ENCODE measurements at regions not wholly inside any gene's neighbourhood (a gene's known extent, or its start where the extent isn't known, plus 50 kb on each side); places are given as distances from the start of the nearest gene placed in this dataset.

- no TSS peak for BruUV-seq (replicated peaks)
- H3K27me3 Mint-ChIP-seq (ENCODE audit: insufficient read depth, unreplicated experiment) = no peaks in the 10 kb centered on the region
- TF ChIP-seq, protein P1, sequence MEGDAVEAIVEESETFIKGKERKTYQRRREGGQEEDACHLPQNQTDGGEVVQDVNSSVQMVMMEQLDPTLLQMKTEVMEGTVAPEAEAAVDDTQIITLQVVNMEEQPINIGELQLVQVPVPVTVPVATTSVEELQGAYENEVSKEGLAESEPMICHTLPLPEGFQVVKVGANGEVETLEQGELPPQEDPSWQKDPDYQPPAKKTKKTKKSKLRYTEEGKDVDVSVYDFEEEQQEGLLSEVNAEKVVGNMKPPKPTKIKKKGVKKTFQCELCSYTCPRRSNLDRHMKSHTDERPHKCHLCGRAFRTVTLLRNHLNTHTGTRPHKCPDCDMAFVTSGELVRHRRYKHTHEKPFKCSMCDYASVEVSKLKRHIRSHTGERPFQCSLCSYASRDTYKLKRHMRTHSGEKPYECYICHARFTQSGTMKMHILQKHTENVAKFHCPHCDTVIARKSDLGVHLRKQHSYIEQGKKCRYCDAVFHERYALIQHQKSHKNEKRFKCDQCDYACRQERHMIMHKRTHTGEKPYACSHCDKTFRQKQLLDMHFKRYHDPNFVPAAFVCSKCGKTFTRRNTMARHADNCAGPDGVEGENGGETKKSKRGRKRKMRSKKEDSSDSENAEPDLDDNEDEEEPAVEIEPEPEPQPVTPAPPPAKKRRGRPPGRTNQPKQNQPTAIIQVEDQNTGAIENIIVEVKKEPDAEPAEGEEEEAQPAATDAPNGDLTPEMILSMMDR (IDR thresholded peaks at IDR 0.05; ENCODE audit: unreplicated experiment) = no peak
- H3K9me3 Mint-ChIP-seq (ENCODE audit: unreplicated experiment) = no peaks in the 10 kb centered on the region
- H3K27ac Mint-ChIP-seq (ENCODE audit: low read depth, unreplicated experiment) = no peak overlapping the region
- H3K36me3 Mint-ChIP-seq (ENCODE audit: insufficient read depth, unreplicated experiment) = no peaks in the 10 kb centered on the region
- no peak for DNase-seq (ENCODE audit: unreplicated experiment)
- no peaks in the 10 kb centered on the region for H3K4me1 Mint-ChIP-seq (ENCODE audit: insufficient read depth, unreplicated experiment)
- CTCF ChIA-PET = interaction anchor here (0.7 to 8.9 kb wide), 4 partner anchors 16 to 1800 kb away, joined by 3 to 54 read pairs (median 5); no protein-coding TSS in a partner anchor
- intact Hi-C loops (cut with micrococcal nuclease) = loop anchor here (1.0 kb wide), 1 partner anchor 203 kb away; no protein-coding TSS in a partner anchor
- POLR2A ChIA-PET = no interaction called here
- H3K4me3 Mint-ChIP-seq (ENCODE audit: unreplicated experiment) = no peak overlapping the region
These were observed 464.5 kb downstream of the KCNT2 start for GRCh38 chr1:196143602-196144342.

- POLR2A ChIA-PET = no interaction called here
- Mint-ChIP-seq H3K4me3 (ENCODE audit: unreplicated experiment) (no peak overlapping the region), H3K36me3 (ENCODE audit: insufficient read depth, unreplicated experiment) (no peaks in the 10 kb centered on the region), H3K27ac (ENCODE audit: low read depth, unreplicated experiment) (no peak overlapping the region), H3K4me1 (ENCODE audit: insufficient read depth, unreplicated experiment) (no peaks in the 10 kb centered on the region), H3K27me3 (ENCODE audit: insufficient read depth, unreplicated experiment) (no peaks in the 10 kb centered on the region), H3K9me3 (ENCODE audit: unreplicated experiment) (no peaks in the 10 kb centered on the region)
- DNase-seq (ENCODE audit: unreplicated experiment) = no peak
- CTCF ChIA-PET = interaction anchor here (0.8 to 8.9 kb wide), 2 partner anchors 202 to 519 kb away, joined by 3 to 54 read pairs; no protein-coding TSS in a partner anchor
- TF ChIP-seq, protein P1 (IDR thresholded peaks at IDR 0.05; ENCODE audit: unreplicated experiment) = no peak
- no TSS peak for BruUV-seq (replicated peaks)
- intact Hi-C loops (cut with micrococcal nuclease) = no loop called here
These were observed 466.1 kb downstream of the KCNT2 start for GRCh38 chr1:196142111-196142640.

DNA sequence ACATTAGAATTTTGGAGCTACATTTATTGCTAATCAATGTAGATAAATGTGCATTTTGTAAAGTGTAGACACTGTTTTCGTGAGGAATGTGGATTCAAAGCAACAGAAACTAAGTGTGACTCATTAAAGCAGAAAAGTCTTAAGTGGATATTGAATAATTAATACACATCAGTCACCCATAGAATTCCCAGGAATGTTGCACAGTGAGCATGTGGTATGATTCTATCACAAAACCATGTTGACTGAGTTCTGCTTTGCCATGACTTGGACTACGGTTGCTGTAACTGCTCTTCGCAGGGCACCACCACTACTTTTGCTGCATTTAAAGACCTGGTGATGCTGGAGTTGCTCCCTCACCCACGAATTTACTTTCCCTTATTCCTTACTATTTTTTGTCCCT lies 471.8 kb downstream of the KCNT2 start:
- no TSS peak for BruUV-seq (replicated peaks)
- H3K36me3 Mint-ChIP-seq (ENCODE audit: insufficient read depth, unreplicated experiment) = no peaks in the 10 kb centered on the region
- CTCF ChIA-PET = interaction anchor here (1.5 kb wide), 1 partner anchor 14 kb away, joined by 4 read pairs; no protein-coding TSS in a partner anchor
- no peak overlapping the region for H3K4me3 Mint-ChIP-seq (ENCODE audit: unreplicated experiment)
- H3K9me3 Mint-ChIP-seq (ENCODE audit: unreplicated experiment) = no peaks in the 10 kb centered on the region
- POLR2A ChIA-PET = no interaction called here
- no peaks in the 10 kb centered on the region for H3K27me3 Mint-ChIP-seq (ENCODE audit: insufficient read depth, unreplicated experiment)
- H3K27ac Mint-ChIP-seq (ENCODE audit: low read depth, unreplicated experiment) = no peak overlapping the region
- intact Hi-C loops (cut with micrococcal nuclease) = no loop called here
- H3K4me1 Mint-ChIP-seq (ENCODE audit: insufficient read depth, unreplicated experiment) = no peaks in the 10 kb centered on the region
- no peak for DNase-seq (ENCODE audit: unreplicated experiment)
- TF ChIP-seq, protein P1 (IDR thresholded peaks at IDR 0.05; ENCODE audit: unreplicated experiment) = no peak

DNA sequence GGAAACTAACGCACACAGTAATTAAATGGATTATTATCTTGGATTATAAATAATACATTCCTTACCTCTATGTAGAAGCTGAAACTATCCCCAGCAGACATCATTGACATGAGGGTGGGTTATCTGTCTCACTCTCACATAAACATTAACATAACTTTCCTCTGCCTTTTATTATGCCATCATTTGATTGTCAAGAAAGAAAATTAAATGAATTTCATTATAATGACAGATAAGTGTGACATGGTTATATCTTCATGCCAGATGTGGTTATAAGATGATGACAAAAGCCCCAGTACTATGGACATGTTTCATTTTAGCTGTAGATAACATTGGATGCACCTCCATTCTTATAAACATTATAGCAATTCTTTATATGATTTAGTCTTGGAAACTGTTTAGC lies 476.5 kb downstream of the KCNT2 start:
- Mint-ChIP-seq H3K27me3 (ENCODE audit: insufficient read depth, unreplicated experiment) (no peaks in the 10 kb centered on the region), H3K27ac (ENCODE audit: low read depth, unreplicated experiment) (no peak overlapping the region), H3K4me3 (ENCODE audit: unreplicated experiment) (no peak overlapping the region), H3K4me1 (ENCODE audit: insufficient read depth, unreplicated experiment) (peaks cover 11% of the 10 kb centered on the region), H3K9me3 (ENCODE audit: unreplicated experiment) (no peaks in the 10 kb centered on the region), H3K36me3 (ENCODE audit: insufficient read depth, unreplicated experiment) (no peaks in the 10 kb centered on the region)
- no peak for DNase-seq (ENCODE audit: unreplicated experiment)
- TF ChIP-seq, protein P1 (IDR thresholded peaks at IDR 0.05; ENCODE audit: unreplicated experiment) = no peak
- no TSS peak for BruUV-seq (replicated peaks)
- ChIA-PET POLR2A (interaction anchor here (0.7 kb wide), 1 partner anchor 376 kb away, joined by 4 read pairs; no protein-coding TSS in a partner anchor), CTCF (interaction anchor here (0.6 to 1.0 kb wide), 3 partner anchors 15 to 530 kb away, joined by 3 to 4 read pairs (median 3); no protein-coding TSS in a partner anchor)
- intact Hi-C loops (cut with micrococcal nuclease) = no loop called here
